ENCODE measurements at regions not wholly inside any gene's neighbourhood (a gene's known extent, or its start where the extent isn't known, plus 50 kb on each side); places are given as distances from the start of the nearest gene placed in this dataset.

- DNase-seq, result no peak
Observed at GRCh38 chr2:236748385-236748784, 178.8 kb downstream of the ACKR3 start.

- DNase-seq, result no peak
Observed at GRCh38 chr2:236748801-236749200, 179.2 kb downstream of the ACKR3 start.

GRCh38 chr2:236749346-236749745 lies 179.7 kb downstream of the ACKR3 start:
- DNase-seq, result no peak

- no peak for DNase-seq
Observed at GRCh38 chr2:236752096-236752495, 182.5 kb downstream of the ACKR3 start.

- no peak for DNase-seq
Observed at GRCh38 chr2:236753606-236754270, 184.1 kb downstream of the ACKR3 start.

DNA sequence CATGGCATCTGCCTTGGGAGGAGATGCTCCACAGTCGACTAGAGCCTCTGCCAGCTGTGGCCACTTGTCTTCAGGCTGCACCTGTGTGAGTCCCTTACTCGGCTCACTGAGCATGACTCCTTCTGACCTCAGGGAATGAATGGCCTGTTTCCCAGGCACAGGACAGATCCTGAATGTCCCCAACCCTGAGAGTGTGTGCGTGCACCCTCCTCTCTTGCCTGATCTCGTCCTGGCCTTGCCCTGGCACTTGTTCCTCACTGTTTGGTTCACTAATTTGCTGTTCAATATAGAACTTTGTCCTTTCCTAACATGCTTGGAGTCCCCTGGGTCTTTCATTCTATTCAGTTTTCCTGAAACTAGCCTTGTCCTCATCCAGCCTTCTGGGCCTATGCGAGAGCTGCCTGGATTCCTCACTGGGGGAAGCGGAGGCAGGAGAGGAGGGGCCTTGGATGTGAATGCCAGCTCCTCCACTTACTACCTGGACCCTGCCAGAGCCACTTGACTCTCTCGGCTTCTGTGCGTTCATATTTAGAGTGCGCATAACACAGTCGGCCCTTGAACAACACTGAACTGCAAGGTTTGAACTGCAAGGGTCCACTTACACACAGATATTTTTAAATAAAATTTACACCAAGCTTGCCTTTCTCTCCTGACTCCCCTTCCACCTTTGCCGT lies 184.8 kb downstream of the ACKR3 start:
- DNase-seq, result no peak

GRCh38 chr2:236755278-236755840 lies 185.7 kb downstream of the ACKR3 start:
- DNase-seq, result no peak

DNA sequence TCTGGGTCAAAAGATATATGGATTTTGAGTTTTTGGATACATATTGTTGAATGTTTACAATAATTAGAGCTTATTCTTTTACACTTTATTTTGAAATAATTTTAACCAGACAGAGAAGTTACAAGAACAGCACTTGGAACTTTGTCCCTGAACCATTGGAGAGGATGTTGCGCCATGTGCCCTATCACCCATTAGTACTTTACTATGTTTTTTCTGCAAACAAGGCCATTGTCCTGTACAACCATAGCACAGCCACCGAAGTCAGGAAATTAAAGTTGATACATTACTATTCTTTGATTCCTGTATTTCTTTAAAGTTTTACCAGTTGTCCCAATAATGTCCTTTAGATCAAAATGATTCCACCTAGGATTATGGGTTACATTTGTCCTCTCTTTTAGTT lies 188.8 kb downstream of the ACKR3 start:
- DNase-seq, result no peak

DNA sequence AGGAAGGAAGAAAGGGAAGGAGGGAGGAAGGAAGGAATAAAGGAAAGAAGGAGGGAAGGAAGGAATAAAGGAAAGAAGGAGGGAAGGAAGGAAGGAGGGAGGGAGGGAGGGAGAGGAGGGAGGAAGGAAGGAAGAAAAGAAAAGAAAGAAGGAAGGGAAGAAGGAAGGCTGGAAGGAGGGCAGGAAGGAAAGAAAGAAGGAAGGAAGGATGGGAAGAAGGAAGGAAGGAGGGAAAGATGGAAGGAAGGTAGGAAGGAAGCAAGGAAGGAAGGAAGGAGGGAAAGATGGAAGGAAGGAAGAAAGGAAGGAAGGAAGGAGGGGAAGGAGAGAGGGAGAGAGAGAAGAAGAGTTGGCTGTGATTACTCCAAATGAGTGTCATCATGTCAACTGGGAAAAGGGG lies 190.6 kb downstream of the ACKR3 start:
- DNase-seq, result no peak

- DNase-seq, result no peak
Observed at GRCh38 chr2:236761358-236761757, 191.7 kb downstream of the ACKR3 start.

DNA sequence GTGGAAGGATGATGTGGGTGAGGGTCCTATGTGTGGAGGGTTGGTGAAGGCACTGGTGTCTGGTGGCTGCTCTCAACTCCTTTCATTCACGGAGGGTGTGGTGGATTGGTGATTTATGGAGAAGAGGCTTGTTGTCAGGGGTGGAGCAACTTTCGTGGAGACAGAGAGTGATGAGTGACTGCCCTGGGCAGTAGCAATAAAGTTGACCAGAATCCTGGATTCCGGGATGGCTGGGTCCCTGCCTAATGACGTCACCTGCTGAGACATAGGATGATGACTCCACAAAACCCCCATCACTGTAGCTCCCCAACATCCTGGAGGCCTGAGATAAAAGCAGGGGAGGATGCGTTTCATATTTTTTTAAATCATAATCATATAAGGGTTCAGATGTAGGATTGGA lies 193.0 kb downstream of the ACKR3 start:
- no peak for DNase-seq

GRCh38 chr2:236763857-236764256 lies 194.2 kb downstream of the ACKR3 start:
- no peak for DNase-seq

- DNase-seq, result no peak
Observed at GRCh38 chr2:236764716-236765115, 195.1 kb downstream of the ACKR3 start.

- DNase-seq, result no peak
Observed at GRCh38 chr2:236765478-236765877, 195.9 kb downstream of the ACKR3 start.

DNA sequence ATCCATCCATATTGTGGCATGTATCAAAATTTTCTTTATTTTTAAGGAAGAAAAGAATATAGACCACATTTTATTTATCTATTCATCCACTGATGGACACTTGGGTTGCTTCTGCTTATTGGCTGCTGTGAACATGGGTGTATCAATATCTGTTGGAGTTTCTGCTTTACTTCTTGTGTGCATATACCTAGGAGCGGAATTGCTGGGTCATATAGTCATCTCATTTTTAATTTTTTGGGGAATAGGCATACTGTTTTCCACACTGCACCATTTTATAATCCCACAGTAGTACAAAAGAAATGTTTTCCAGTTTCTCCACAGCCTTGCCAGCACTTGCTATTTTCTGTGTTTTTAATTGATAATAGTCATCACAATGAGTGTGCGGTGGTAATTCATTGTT lies 197.2 kb downstream of the ACKR3 start:
- no peak for DNase-seq

DNA sequence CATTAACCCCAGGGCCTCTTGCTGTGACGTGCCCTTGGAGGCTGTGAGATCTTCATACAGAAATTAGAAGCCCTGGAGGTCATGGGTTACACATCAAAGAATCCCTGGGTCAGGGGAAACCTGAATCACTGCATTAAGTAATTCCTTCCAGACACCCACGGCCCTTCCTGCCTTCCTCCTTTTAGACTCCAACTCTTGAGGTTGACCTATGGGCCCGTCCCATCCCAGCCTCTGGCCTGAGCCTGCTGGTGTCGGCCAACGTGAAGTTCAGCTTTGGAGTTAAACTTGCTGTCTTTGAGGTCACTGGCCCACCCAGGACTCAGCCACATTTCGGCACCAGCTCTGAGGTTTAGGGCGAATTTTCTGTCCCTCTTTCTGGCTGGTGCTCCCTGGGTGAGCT lies 198.3 kb downstream of the ACKR3 start:
- DNase-seq, result no peak

DNA sequence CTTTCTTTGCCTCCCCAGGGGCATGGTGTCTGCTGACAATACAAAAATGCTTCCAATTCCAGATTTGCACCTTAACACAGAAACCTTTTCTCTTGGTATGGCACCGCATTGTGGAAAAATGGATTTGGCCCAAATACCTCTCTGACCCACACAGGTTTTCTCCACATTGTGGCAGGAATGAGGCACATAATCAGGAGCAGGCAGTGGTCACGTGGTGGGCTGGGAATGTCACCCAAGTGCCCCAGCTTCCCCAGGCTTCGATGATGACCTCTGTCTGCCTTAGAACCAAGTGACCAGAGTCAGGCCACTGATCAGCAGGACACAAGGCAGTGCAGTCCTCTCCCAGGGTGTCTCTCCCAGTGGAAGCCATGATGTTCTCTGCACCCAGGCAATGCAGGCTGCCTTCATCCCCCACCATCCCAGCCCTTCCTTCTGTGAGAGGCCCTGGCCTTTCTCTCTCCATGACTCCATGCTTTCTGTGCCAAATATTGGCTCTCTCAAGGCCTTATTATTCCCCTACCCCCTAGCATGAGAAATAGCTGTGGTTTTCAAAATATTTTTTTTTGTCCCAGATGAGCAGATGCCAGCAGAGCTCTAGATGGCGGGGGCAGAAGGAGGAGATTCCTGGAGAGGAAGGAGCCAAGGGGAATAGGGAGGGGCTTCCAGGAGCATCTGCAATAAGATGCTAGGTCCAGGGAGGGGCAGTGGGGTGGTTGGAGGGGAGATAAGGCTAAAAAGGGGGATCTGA lies 198.9 kb downstream of the ACKR3 start:
- no peak for DNase-seq

- DNase-seq, result no peak
Observed at GRCh38 chr2:236769981-236770671, 200.5 kb downstream of the ACKR3 start.

DNA sequence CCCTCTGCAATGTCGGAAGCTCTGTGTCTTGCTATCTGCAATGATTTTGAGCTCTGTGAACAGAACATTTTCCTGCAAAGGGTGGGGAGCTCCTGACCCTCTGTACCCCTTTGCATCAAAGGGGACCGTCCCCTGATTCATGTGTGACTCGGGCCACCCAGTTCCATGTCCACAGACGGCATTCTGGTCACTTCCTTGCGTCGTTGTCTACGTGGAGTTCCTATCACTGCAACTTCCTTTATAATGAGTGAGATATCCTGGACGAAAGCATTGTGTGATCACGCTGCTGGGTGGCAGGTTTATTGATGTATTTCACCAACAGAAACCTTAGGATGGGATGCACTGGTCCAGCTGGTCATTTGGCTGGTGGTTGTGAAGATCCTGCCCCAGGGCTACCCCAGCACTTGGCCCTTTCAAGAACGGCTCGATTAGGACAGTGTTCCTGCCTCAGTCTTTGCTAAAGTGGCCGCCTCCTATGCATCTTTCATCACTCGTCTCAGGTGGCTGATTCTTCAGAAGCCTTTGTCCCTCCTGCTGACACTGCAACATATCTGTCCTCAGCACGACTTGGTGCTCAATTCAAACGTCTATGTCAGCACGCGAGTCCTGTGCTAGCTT lies 202.7 kb downstream of the ACKR3 start:
- no peak for DNase-seq

GRCh38 chr2:236773206-236773605 lies 203.6 kb downstream of the ACKR3 start:
- DNase-seq, result no peak

DNA sequence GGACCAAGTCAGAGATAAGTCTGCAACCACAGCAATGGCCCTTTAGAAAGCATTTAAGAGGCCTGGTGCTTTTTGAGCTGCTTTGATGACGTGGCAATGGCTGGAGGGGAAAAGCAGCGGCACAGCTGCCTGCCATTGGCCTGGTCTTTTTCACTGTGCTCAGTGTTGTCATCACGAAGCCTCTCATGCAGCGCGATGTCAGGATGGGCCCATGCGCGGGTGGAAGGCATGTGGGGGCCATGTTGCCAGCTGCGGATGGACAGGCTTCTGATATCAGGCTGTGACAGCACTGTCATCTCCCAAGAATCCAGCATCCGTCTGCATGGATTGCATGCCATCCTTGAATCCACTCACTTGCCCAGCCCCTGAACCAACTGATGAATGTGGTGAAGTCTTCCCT lies 204.5 kb downstream of the ACKR3 start:
- DNase-seq, result no peak

DNA sequence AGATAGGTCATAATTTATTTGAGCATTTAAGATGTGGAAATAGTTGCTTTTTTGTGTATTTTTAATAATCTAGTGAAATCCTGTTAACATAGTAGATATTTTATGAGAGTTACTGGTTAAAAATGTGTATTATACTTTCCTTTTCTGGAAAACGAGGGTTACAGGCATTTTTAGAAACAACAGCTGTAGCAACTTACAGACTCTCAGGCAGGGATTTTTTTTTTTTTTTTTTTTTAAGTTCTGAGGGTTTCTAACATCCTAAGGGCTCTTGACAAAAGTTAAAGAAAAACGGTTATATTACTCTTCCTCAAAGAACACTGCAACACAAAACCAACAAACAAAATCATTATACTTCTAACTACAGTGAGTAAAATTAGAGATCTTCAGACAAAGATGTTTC lies 205.9 kb downstream of the ACKR3 start:
- no peak for DNase-seq

- no peak for DNase-seq
Observed at GRCh38 chr2:236776206-236776605, 206.6 kb downstream of the ACKR3 start.
